H9 (cell line): ENCODE measurements at regions not wholly inside any gene's neighbourhood (a gene's known extent, or its start where the extent isn't known, plus 50 kb on each side); places are given as distances from the start of the nearest gene placed in this dataset.

Experiments used
- DNase-seq: peaks from one replicate; pipeline ENCODE4 v3.0.0-alpha.2; 2017
- H2AFZ ChIP-seq: one replicate; pipeline ENCODE4 v1.6.1; 2013; ENCODE audit warnings: mild to moderate bottlenecking, low read length, control low read depth, moderate library complexity
- H2AK5ac ChIP-seq: 2 replicates; pipeline ENCODE4 v1.6.1; 2013; ENCODE audit warnings: low read length, control low read depth, mixed read lengths; ENCODE audit not compliant: insufficient read length
- H2BK120ac ChIP-seq: one replicate; pipeline ENCODE4 v1.6.1; 2013; ENCODE audit warnings: low read depth, mild to moderate bottlenecking, low read length, control low read depth, inconsistent platforms; ENCODE audit not compliant: poor library complexity, severe bottlenecking
- H2BK12ac ChIP-seq: 2 replicates; pipeline ENCODE4 v1.6.1; 2013; ENCODE audit warnings: low read length, control low read depth, mixed read lengths, low read depth; ENCODE audit not compliant: insufficient read length
- H2BK15ac ChIP-seq: 2 replicates; pipeline ENCODE4 v1.6.1; 2013; ENCODE audit warnings: low read depth, low read length, control low read depth
- H2BK20ac ChIP-seq: one replicate; pipeline ENCODE4 v1.6.1; 2013; ENCODE audit warnings: low read depth, mild to moderate bottlenecking, low read length, control low read depth, inconsistent platforms; ENCODE audit not compliant: poor library complexity, severe bottlenecking
- H2BK5ac ChIP-seq: 2 replicates; pipeline ENCODE4 v1.6.1; 2013; ENCODE audit warnings: low read length, control low read depth, mixed read lengths; ENCODE audit not compliant: insufficient read length
- H3K14ac ChIP-seq: 2 replicates; pipeline ENCODE4 v1.6.1; 2013; ENCODE audit warnings: low read length, control low read depth; ENCODE audit not compliant: insufficient read depth
- H3K18ac ChIP-seq: 2 replicates; pipeline ENCODE4 v1.6.1; 2013; ENCODE audit warnings: low read depth, mild to moderate bottlenecking, mixed read lengths, low read length, control low read depth; ENCODE audit not compliant: insufficient read length
- H3K23ac ChIP-seq: 2 replicates; pipeline ENCODE4 v1.6.1; 2013; ENCODE audit warnings: low read length, control low read depth, mixed read lengths, low read depth; ENCODE audit not compliant: insufficient read length
- H3K23me2 ChIP-seq: 2 replicates; pipeline ENCODE4 v1.6.1; 2013; ENCODE audit warnings: low read depth, mild to moderate bottlenecking, mixed read lengths, low read length, control low read depth; ENCODE audit not compliant: insufficient read length, poor library complexity, severe bottlenecking
- H3K27ac ChIP-seq: 2 replicates; pipeline ENCODE4 v1.5.1; 2013; ENCODE audit warnings: low read length, control low read depth, mixed read lengths, low read depth; ENCODE audit not compliant: insufficient read length
- H3K27me3 ChIP-seq: 2 replicates; pipeline ENCODE4 v1.6.1; 2013; ENCODE audit warnings: low read length, control low read depth, inconsistent platforms; ENCODE audit not compliant: insufficient read depth
- H3K4ac ChIP-seq: 2 replicates; pipeline ENCODE4 v1.6.1; 2013; ENCODE audit warnings: low read depth, mild to moderate bottlenecking, control low read depth, inconsistent platforms, low read length, moderate library complexity
- H3K4me1 ChIP-seq: 2 replicates; pipeline ENCODE4 v1.6.1; 2013; ENCODE audit warnings: low read length, control low read depth, inconsistent platforms; ENCODE audit not compliant: insufficient read depth
- H3K4me2 ChIP-seq: 2 replicates; pipeline ENCODE4 v1.6.1; 2013; ENCODE audit warnings: low read length, control low read depth, mixed read lengths; ENCODE audit not compliant: insufficient read length, insufficient read depth
- H3K56ac ChIP-seq: 2 replicates; pipeline ENCODE4 v1.6.1; 2013; ENCODE audit warnings: low read depth, mild to moderate bottlenecking, mixed read lengths, low read length, control low read depth; ENCODE audit not compliant: insufficient read length
- H3K79me1 ChIP-seq: 2 replicates; pipeline ENCODE4 v1.6.1; 2013; ENCODE audit warnings: low read depth, mild to moderate bottlenecking, moderate library complexity, low read length, control low read depth, inconsistent platforms; ENCODE audit not compliant: insufficient read depth, poor library complexity, severe bottlenecking
- H3K79me2 ChIP-seq: 2 replicates; pipeline ENCODE4 v1.6.1; 2013; ENCODE audit warnings: low read length, control low read depth, inconsistent platforms; ENCODE audit not compliant: insufficient read depth
- H3K9ac ChIP-seq: 2 replicates; pipeline ENCODE4 v1.6.1; 2013; ENCODE audit warnings: low read length, control low read depth, mixed read lengths; ENCODE audit not compliant: insufficient read length; ENCODE audit errors: extremely low read depth
- H3K9me3 ChIP-seq: one replicate; pipeline ENCODE4 v1.6.1; 2013; ENCODE audit warnings: low read depth, low read length, inconsistent platforms; ENCODE audit not compliant: control insufficient read depth
- H3T11ph ChIP-seq: one replicate; pipeline ENCODE4 v1.6.1; 2013; ENCODE audit warnings: mild to moderate bottlenecking, low read length, control low read depth, inconsistent platforms
- H4K20me1 ChIP-seq: one replicate; pipeline ENCODE4 v1.6.1; 2013; ENCODE audit not compliant: control insufficient read depth, insufficient read length, insufficient read depth
- H4K5ac ChIP-seq: 2 replicates; pipeline ENCODE4 v1.6.1; 2013; ENCODE audit warnings: low read depth, mild to moderate bottlenecking, mixed read lengths, low read length, control low read depth; ENCODE audit not compliant: insufficient read length
- H4K8ac ChIP-seq: replicated peaks from 2 replicates; pipeline ENCODE4 v1.6.1; 2013; ENCODE audit warnings: low read length, control low read depth, mixed read lengths, low read depth; ENCODE audit not compliant: insufficient read length
- H4K91ac ChIP-seq: 2 replicates; pipeline ENCODE4 v1.6.1; 2013; ENCODE audit warnings: low read depth, mild to moderate bottlenecking, moderate library complexity, mixed read lengths, low read length, control low read depth; ENCODE audit not compliant: insufficient read length
- H3K27ac Mint-ChIP-seq, 3 experiments: 2 replicates in 2 of 3; 3 replicates in 1 of 3; pipeline ENCODE4 v1.8.0; 2020 to 2021; ENCODE audit warnings: mixed read lengths in 3 of 3, mild to moderate bottlenecking in 1 of 3, moderate library complexity in 1 of 3
- H3K27me3 Mint-ChIP-seq: 2 replicates; pipeline ENCODE4 v1.8.0; 2021; ENCODE audit warnings: low read depth, mild to moderate bottlenecking, moderate library complexity, mixed read lengths
- H3K36me3 Mint-ChIP-seq, 3 experiments: 2 replicates in 2 of 3; 3 replicates in 1 of 3; pipeline ENCODE4 v1.8.0; 2020 to 2021; ENCODE audit warnings: low read depth in 3 of 3, mixed read lengths in 3 of 3; ENCODE audit not compliant: insufficient read depth in 1 of 3
- H3K4me1 Mint-ChIP-seq, 2 experiments: 2 replicates each; pipeline ENCODE4 v1.8.0; 2020; ENCODE audit warnings: mixed read lengths in 2 of 2
- H3K4me3 Mint-ChIP-seq, 2 experiments: 2 replicates in 1 of 2; 3 replicates in 1 of 2; pipeline ENCODE4 v1.8.0; 2020 to 2021; ENCODE audit warnings: mild to moderate bottlenecking in 2 of 2, mixed read lengths in 2 of 2, moderate library complexity in 1 of 2
- H3K9me3 Mint-ChIP-seq, 2 experiments: 2 replicates in 1 of 2; 3 replicates in 1 of 2; pipeline ENCODE4 v1.8.0; 2020; ENCODE audit warnings: mild to moderate bottlenecking in 2 of 2, mixed read lengths in 2 of 2, moderate library complexity in 1 of 2
- CTCF ChIP-seq: fragments of 200-600 bp; sonication (generic); conservative IDR thresholded peaks from 3 replicates; pipeline ENCODE4 v1.8.0; 2021; ENCODE audit warnings: antibody characterized with exemption, mild to moderate bottlenecking
- WGBS: extraction: QIAGEN DNeasy Blood & Tissue Kit; methylation state at CpG from one replicate; pipeline ENCODE4 v1.1.7; 2013; ENCODE audit warnings: missing lambda C conversion rate, low lambda C conversion rate, mixed read lengths; ENCODE audit not compliant: insufficient read length; ENCODE audit errors: extremely low coverage; 5-methylcytosine and 5-hydroxymethylcytosine counted together

GRCh38 chr11:11743216-11743615 lies 98.6 kb upstream of the USP47 start:
- no peak overlapping the region for H3K27ac Mint-ChIP-seq
- Histone ChIP-seq H3K27ac (no peak overlapping the region), H3K18ac (no peak overlapping the region), H2BK5ac (no peak overlapping the region), H3K27me3 (no peaks in the 10 kb centered on the region), H2BK120ac (no peak overlapping the region), H3K4me2 (no peak overlapping the region), H2BK15ac (no peak overlapping the region), H3K9ac (no peak overlapping the region), H3T11ph (no peak overlapping the region), H2AK5ac (no peak overlapping the region), H2BK20ac (no peak overlapping the region), H4K20me1 (no peaks in the 10 kb centered on the region), H4K8ac (no peak overlapping the region), H4K5ac (no peak overlapping the region), H3K4me1 (no peaks in the 10 kb centered on the region), H3K14ac (no peak overlapping the region), H3K9me3 (no peaks in the 10 kb centered on the region), H3K56ac (no peak overlapping the region), H3K79me1 (no peaks in the 10 kb centered on the region), H3K23me2 (no peaks in the 10 kb centered on the region), H3K23ac (no peak overlapping the region), H2BK12ac (no peak overlapping the region), H3K79me2 (no peaks in the 10 kb centered on the region), H3K4ac (no peak overlapping the region), H4K91ac (no peak overlapping the region), H2AFZ (no peak overlapping the region)
- WGBS: no CpG with 5 or more reads among the region's 3 CpGs
- H3K9me3 Mint-ChIP-seq: peaks cover 2% of the 10 kb centered on the region in 2 experiments; a peak in 2 of 5 replicates
- no peaks in the 10 kb centered on the region for H3K27me3 Mint-ChIP-seq
- peaks cover 0 to 2% of the 10 kb centered on the region in 2 experiments; a peak in 2 of 4 replicates for H3K4me1 Mint-ChIP-seq
- TF ChIP-seq CTCF: no peak
- no peak for DNase-seq
- H3K4me3 Mint-ChIP-seq: no peak overlapping the region
- no peaks in the 10 kb centered on the region for H3K36me3 Mint-ChIP-seq
